Germinal center (tissue), 1 donor: ENCODE measurements at regions not wholly inside any gene's neighbourhood (a gene's known extent, or its start where the extent isn't known, plus 50 kb on each side); places are given as distances from the start of the nearest gene placed in this dataset.

Source experiments
- DNase-seq: peaks from one replicate; pipeline ENCODE4 v3.0.0; 2012; ENCODE audit warnings: mixed read lengths, low spot score

- no peak for DNase-seq
Observed at GRCh38 chr13:68293631-68294030, 1063.5 kb upstream of the PCDH9 start.

- DNase-seq: no peak
Observed at GRCh38 chr13:68292601-68293000, 1062.5 kb upstream of the PCDH9 start.

GRCh38 chr13:68291595-68291994, 1061.5 kb upstream of the PCDH9 start:
- no peak for DNase-seq

- no peak for DNase-seq
Observed at GRCh38 chr13:68275758-68276157, 1045.6 kb upstream of the PCDH9 start.

GRCh38 chr13:68272652-68273051, 1042.5 kb upstream of the PCDH9 start:
- no peak for DNase-seq

GRCh38 chr13:68264692-68265091, 1034.6 kb upstream of the PCDH9 start:
- DNase-seq: no peak

GRCh38 chr13:68261105-68261504, 1031.0 kb upstream of the PCDH9 start:
- DNase-seq: no peak

- DNase-seq: no peak
Observed at GRCh38 chr13:68257111-68257842, 1027.1 kb upstream of the PCDH9 start.

GRCh38 chr13:68254151-68254550, 1024.0 kb upstream of the PCDH9 start:
- DNase-seq: no peak

GRCh38 chr13:68234274-68234673, 1004.1 kb upstream of the PCDH9 start:
- no peak for DNase-seq

GRCh38 chr13:68232351-68233130, 1002.4 kb upstream of the PCDH9 start:
- DNase-seq: no peak

- no peak for DNase-seq
Observed at GRCh38 chr13:68214691-68215415, 984.7 kb upstream of the PCDH9 start.

GRCh38 chr13:68199271-68199670, 969.1 kb upstream of the PCDH9 start:
- no peak for DNase-seq

- no peak for DNase-seq
Observed at GRCh38 chr13:68190818-68191217, 960.7 kb upstream of the PCDH9 start.

- no peak for DNase-seq
Observed at GRCh38 chr13:68185444-68186141, 955.5 kb upstream of the PCDH9 start.

GRCh38 chr13:68176475-68176874, 946.3 kb upstream of the PCDH9 start:
- no peak for DNase-seq

GRCh38 chr13:68174893-68175292, 944.8 kb upstream of the PCDH9 start:
- DNase-seq: no peak

- no peak for DNase-seq
Observed at GRCh38 chr13:68173111-68173510, 943.0 kb upstream of the PCDH9 start.

GRCh38 chr13:68170961-68171360, 940.8 kb upstream of the PCDH9 start:
- DNase-seq: no peak

- no peak for DNase-seq
Observed at GRCh38 chr13:68168448-68168847, 938.3 kb upstream of the PCDH9 start.

- DNase-seq: no peak
Observed at GRCh38 chr13:68160466-68160865, 930.3 kb upstream of the PCDH9 start.

- DNase-seq: no peak
Observed at GRCh38 chr13:68152414-68152813, 922.3 kb upstream of the PCDH9 start.
